SK-N-SH (cell line): ENCODE measurements at regions not wholly inside any gene's neighbourhood (a gene's known extent, or its start where the extent isn't known, plus 50 kb on each side); places are given as distances from the start of the nearest gene placed in this dataset.

Source experiments
- CHD2 ChIP-seq: fragments of 150-350 bp; IDR thresholded peaks from 2 replicates; pipeline ENCODE4 v1.6.1; 2018; ENCODE audit warnings: low read length; ENCODE audit not compliant: partially characterized antibody
- EP300 ChIP-seq, 2 experiments: IDR thresholded peaks; 2 replicates each; pipeline versions ENCODE4 v1.4.0 to v1.6.1; 2012; ENCODE audit warnings: borderline replicate concordance in 1 of 2, low read depth in 1 of 2, low read length in 1 of 2
- FOXJ3 ChIP-seq: sonication (generic); formaldehyde crosslinking; IDR thresholded peaks from 2 replicates; pipeline ENCODE4 v1.5.1; 2020; ENCODE audit warnings: mild to moderate bottlenecking, missing genetic modification reagents
- POLR2AphosphoS5 ChIP-seq: IDR thresholded peaks from 2 replicates; pipeline ENCODE4 v1.6.1; 2012; ENCODE audit warnings: low read depth, low read length
- RAD21 ChIP-seq: IDR thresholded peaks from 2 replicates; pipeline ENCODE4 v1.6.1; 2012; ENCODE audit warnings: mild to moderate bottlenecking, low read length
- RXRA ChIP-seq: IDR thresholded peaks from 2 replicates; pipeline ENCODE4 v1.4.0; 2012; ENCODE audit warnings: low read depth, mild to moderate bottlenecking, borderline replicate concordance
- TAF1 ChIP-seq: IDR thresholded peaks from 2 replicates; pipeline ENCODE4 v1.6.1; 2012; ENCODE audit warnings: low read depth, mild to moderate bottlenecking, low read length, moderate library complexity, borderline replicate concordance
- TEAD4 ChIP-seq: IDR thresholded peaks from 2 replicates; pipeline ENCODE4 v1.4.0; 2012; ENCODE audit warnings: mild to moderate bottlenecking, borderline replicate concordance; ENCODE audit not compliant: insufficient read depth
- YY1 ChIP-seq: IDR thresholded peaks from 2 replicates; pipeline ENCODE4 v1.4.0; 2012; ENCODE audit warnings: low read depth, mild to moderate bottlenecking
- TF ChIP-seq, protein P1 (sequence below): fragments of 200-600 bp; sonication (generic); IDR thresholded peaks from 2 replicates; pipeline ENCODE4 v1.6.1; 2017; ENCODE audit warnings: antibody characterized with exemption, mild to moderate bottlenecking, moderate library complexity
- TF ChIP-seq, protein P2 (sequence below): IDR thresholded peaks from 2 replicates; pipeline ENCODE4; 2012

DNA sequence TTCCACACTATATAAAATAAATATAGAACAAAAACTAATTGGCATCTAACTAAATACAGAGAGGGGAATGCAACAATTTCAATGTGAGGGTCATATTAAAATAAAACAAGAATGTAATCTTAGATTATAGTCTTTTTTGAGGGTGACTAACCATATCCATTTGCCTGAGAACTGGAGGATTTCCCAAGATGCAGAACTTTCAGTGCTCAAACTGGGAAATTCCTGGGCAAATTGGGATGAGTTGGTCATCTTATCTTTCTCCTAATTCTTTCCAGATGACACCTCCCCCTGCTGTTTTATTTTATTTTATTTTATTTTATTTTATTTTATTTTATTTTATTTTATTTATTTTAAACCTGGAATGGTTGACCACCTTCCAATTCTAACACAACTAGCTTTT is 846.2 kb downstream of the SLC4A3 start:
- TF ChIP-seq TAF1, result no peak
- TF ChIP-seq, protein P1, sequence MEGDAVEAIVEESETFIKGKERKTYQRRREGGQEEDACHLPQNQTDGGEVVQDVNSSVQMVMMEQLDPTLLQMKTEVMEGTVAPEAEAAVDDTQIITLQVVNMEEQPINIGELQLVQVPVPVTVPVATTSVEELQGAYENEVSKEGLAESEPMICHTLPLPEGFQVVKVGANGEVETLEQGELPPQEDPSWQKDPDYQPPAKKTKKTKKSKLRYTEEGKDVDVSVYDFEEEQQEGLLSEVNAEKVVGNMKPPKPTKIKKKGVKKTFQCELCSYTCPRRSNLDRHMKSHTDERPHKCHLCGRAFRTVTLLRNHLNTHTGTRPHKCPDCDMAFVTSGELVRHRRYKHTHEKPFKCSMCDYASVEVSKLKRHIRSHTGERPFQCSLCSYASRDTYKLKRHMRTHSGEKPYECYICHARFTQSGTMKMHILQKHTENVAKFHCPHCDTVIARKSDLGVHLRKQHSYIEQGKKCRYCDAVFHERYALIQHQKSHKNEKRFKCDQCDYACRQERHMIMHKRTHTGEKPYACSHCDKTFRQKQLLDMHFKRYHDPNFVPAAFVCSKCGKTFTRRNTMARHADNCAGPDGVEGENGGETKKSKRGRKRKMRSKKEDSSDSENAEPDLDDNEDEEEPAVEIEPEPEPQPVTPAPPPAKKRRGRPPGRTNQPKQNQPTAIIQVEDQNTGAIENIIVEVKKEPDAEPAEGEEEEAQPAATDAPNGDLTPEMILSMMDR, result no peak
- no peak for TF ChIP-seq RAD21
- no peak for TF ChIP-seq TEAD4
- no peak for TF ChIP-seq EP300 (IDR thresholded peaks at IDR 0.05; ENCODE audit: borderline replicate concordance in 1 of 2, low read depth in 1 of 2, low read length in 1 of 2)
- TF ChIP-seq POLR2AphosphoS5, result no peak
- no peak for TF ChIP-seq CHD2
- TF ChIP-seq RXRA, result no peak
- TF ChIP-seq FOXJ3, result no peak
- TF ChIP-seq, protein P2, sequence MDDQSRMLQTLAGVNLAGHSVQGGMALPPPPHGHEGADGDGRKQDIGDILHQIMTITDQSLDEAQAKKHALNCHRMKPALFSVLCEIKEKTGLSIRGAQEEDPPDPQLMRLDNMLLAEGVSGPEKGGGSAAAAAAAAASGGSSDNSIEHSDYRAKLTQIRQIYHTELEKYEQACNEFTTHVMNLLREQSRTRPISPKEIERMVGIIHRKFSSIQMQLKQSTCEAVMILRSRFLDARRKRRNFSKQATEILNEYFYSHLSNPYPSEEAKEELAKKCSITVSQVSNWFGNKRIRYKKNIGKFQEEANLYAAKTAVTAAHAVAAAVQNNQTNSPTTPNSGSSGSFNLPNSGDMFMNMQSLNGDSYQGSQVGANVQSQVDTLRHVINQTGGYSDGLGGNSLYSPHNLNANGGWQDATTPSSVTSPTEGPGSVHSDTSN, result no peak
- no peak for TF ChIP-seq YY1
